HG03521 (cell line): ENCODE measurements at regions not wholly inside any gene's neighbourhood (a gene's known extent, or its start where the extent isn't known, plus 50 kb on each side); places are given as distances from the start of the nearest gene placed in this dataset.
"Not testable (repeated sequence)": the region's sequence is repeated elsewhere in the genome, so short reads cannot be mapped to it uniquely, and the experiment has no call there.

Experiments used
- ATAC-seq: cut with Tn5 transposase; IDR thresholded peaks from one replicate; pipeline ENCODE4 v1.9.1; 2021; ENCODE audit warnings: mild to moderate bottlenecking, moderate library complexity; ENCODE audit not compliant: unreplicated experiment

GRCh38 chr15:62218841-62219240 lies 53.8 kb upstream of the C2CD4B start:
- no peak for ATAC-seq

GRCh38 chr15:62219799-62220198 lies 54.7 kb upstream of the C2CD4B start:
- ATAC-seq = no peak

- no peak for ATAC-seq
Measured at GRCh38 chr15:62223020-62223419, 57.9 kb upstream of the C2CD4B start.

GRCh38 chr15:62228604-62229003 lies 63.5 kb upstream of the C2CD4B start:
- ATAC-seq = no peak

GRCh38 chr15:62231856-62232255 lies 66.8 kb upstream of the C2CD4B start:
- no peak for ATAC-seq

GRCh38 chr15:62240121-62241096 lies 75.3 kb upstream of the C2CD4B start:
- ATAC-seq = no peak

- no peak for ATAC-seq
Measured at GRCh38 chr15:62241135-62241770, 76.2 kb upstream of the C2CD4B start.

GRCh38 chr15:62242999-62243398 lies 77.9 kb upstream of the C2CD4B start:
- no peak for ATAC-seq

- ATAC-seq = no peak
Measured at GRCh38 chr15:62244762-62245161, 79.7 kb upstream of the C2CD4B start.

- no peak for ATAC-seq
Measured at GRCh38 chr15:62248277-62248984, 83.3 kb upstream of the C2CD4B start.

GRCh38 chr15:62249501-62249900 lies 84.4 kb upstream of the C2CD4B start:
- ATAC-seq = no peak

- ATAC-seq = no peak
Measured at GRCh38 chr15:62250186-62250585, 85.1 kb upstream of the C2CD4B start.

- ATAC-seq = no peak
Measured at GRCh38 chr15:62250978-62251377, 85.9 kb upstream of the C2CD4B start.

GRCh38 chr15:62253294-62253693 lies 88.2 kb upstream of the C2CD4B start:
- no peak for ATAC-seq

- ATAC-seq = no peak
Measured at GRCh38 chr15:62254137-62254934, 89.3 kb upstream of the C2CD4B start.

GRCh38 chr15:62256430-62256829 lies 91.3 kb upstream of the C2CD4B start:
- not testable (repeated sequence) for ATAC-seq

- no peak for ATAC-seq
Measured at GRCh38 chr15:62257996-62258521, 93.0 kb upstream of the C2CD4B start.

- no peak for ATAC-seq
Measured at GRCh38 chr15:62262305-62262941, 97.3 kb upstream of the C2CD4B start.

GRCh38 chr15:62264196-62264595 lies 99.1 kb upstream of the C2CD4B start:
- no peak for ATAC-seq

- no peak for ATAC-seq
Measured at GRCh38 chr15:62269504-62269903, 104.4 kb upstream of the C2CD4B start.
